Neural cell (in vitro differentiated cells): ENCODE measurements at regions not wholly inside any gene's neighbourhood (a gene's known extent, or its start where the extent isn't known, plus 50 kb on each side); places are given as distances from the start of the nearest gene placed in this dataset.

Experiments used
- H2AFZ ChIP-seq: fragments of 200-600, 300-800 bp; sonication (generic), shearing (Covaris generic); 2 replicates; pipeline ENCODE4 v1.6.0; 2014; ENCODE audit warnings: low read depth, mild to moderate bottlenecking, antibody characterized with exemption, low read length, moderate library complexity
- H3F3A ChIP-seq: fragments of 200-600 bp; shearing (Covaris generic); 2 replicates; pipeline ENCODE4 v1.6.1; 2016; ENCODE audit warnings: mild to moderate bottlenecking, moderate library complexity, mixed read lengths, antibody characterized with exemption, low read length; ENCODE audit not compliant: insufficient read depth, poor library complexity, severe bottlenecking
- H3K27ac ChIP-seq: fragments of 200-600, 300-800 bp; sonication (generic), shearing (Covaris generic); 2 replicates; pipeline ENCODE4 v1.5.1; 2014; ENCODE audit warnings: mild to moderate bottlenecking, low read length, moderate library complexity
- H3K27me3 ChIP-seq: fragments of 300-800, 200-600 bp; sonication (generic), shearing (Covaris generic); 2 replicates; pipeline ENCODE4 v1.6.0; 2014; ENCODE audit warnings: mild to moderate bottlenecking, low read depth, low read length, moderate library complexity; ENCODE audit not compliant: insufficient read depth
- H3K36me3 ChIP-seq: fragments of 300-800, 200-600 bp; sonication (generic), shearing (Covaris generic); 2 replicates; pipeline ENCODE4 v1.5.1; 2014; ENCODE audit warnings: mild to moderate bottlenecking, antibody characterized with exemption, low read length, moderate library complexity; ENCODE audit not compliant: insufficient read depth
- H3K4me2 ChIP-seq: fragments of 300-800, 200-600 bp; sonication (generic), shearing (Covaris generic); 2 replicates; pipeline ENCODE4 v1.6.0; 2014; ENCODE audit warnings: mild to moderate bottlenecking, low read length
- H3K4me3 ChIP-seq: fragments of 300-800, 200-600 bp; sonication (generic), shearing (Covaris generic); 2 replicates; pipeline ENCODE4 v1.5.1; 2014; ENCODE audit warnings: mild to moderate bottlenecking, low read length, moderate library complexity
- H3K79me2 ChIP-seq: fragments of 200-600 bp; shearing (Covaris generic); replicated peaks from 2 replicates; pipeline ENCODE4 v1.6.0; 2014; ENCODE audit warnings: mild to moderate bottlenecking, low read length, moderate library complexity; ENCODE audit not compliant: insufficient read depth
- H3K9ac ChIP-seq: fragments of 300-800, 200-600 bp; sonication (generic), shearing (Covaris generic); 2 replicates; pipeline ENCODE4 v1.6.1; 2016; ENCODE audit warnings: mild to moderate bottlenecking, low read length, mixed read lengths
- H3K9me2 ChIP-seq: fragments of 200-600 bp; shearing (Covaris generic); 2 replicates; pipeline ENCODE4 v1.6.1; 2016; ENCODE audit warnings: mild to moderate bottlenecking, low read length, mixed read lengths; ENCODE audit not compliant: insufficient read depth
- H3K9me3 ChIP-seq: fragments of 200-600, 300-800 bp; sonication (generic), shearing (Covaris generic); 2 replicates; pipeline ENCODE4 v1.6.1; 2016; ENCODE audit warnings: mild to moderate bottlenecking, mixed run types, low read length, moderate library complexity, mixed read lengths
- H4K20me1 ChIP-seq: fragments of 200-600 bp; shearing (Covaris generic); 2 replicates; pipeline ENCODE4 v1.6.1; 2016; ENCODE audit warnings: mild to moderate bottlenecking, mixed run types; ENCODE audit not compliant: insufficient read depth
- CTCF ChIP-seq: fragments of 450-650 bp; IDR thresholded peaks from 2 replicates; pipeline ENCODE4 v1.5.1; 2014; ENCODE audit warnings: antibody characterized with exemption, mild to moderate bottlenecking, moderate library complexity; ENCODE audit not compliant: poor library complexity, severe bottlenecking
- EP300 ChIP-seq: fragments of 450-650 bp; conservative IDR thresholded peaks from 2 replicates; pipeline ENCODE4 v1.6.1; 2014; ENCODE audit warnings: antibody characterized with exemption, mild to moderate bottlenecking, moderate library complexity; ENCODE audit not compliant: poor library complexity, severe bottlenecking
- EZH2 ChIP-seq: fragments of 200-600, 300-800 bp; shearing (Covaris generic), sonication (generic); IDR thresholded peaks from 2 replicates; pipeline ENCODE4 v1.6.1; 2014; ENCODE audit warnings: antibody characterized with exemption, low read length, borderline replicate concordance, mild to moderate bottlenecking; ENCODE audit not compliant: insufficient read depth, poor library complexity, severe bottlenecking
- MXI1 ChIP-seq: fragments of 450-650 bp; conservative IDR thresholded peaks from 2 replicates; pipeline ENCODE4 v1.6.1; 2014; ENCODE audit warnings: antibody characterized with exemption, mild to moderate bottlenecking; ENCODE audit not compliant: poor library complexity, severe bottlenecking
- POLR2AphosphoS5 ChIP-seq: IDR thresholded peaks from 2 replicates; pipeline ENCODE4 v1.6.1; 2012
- RAD21 ChIP-seq: fragments of 450-650 bp; conservative IDR thresholded peaks from 2 replicates; pipeline ENCODE4 v1.6.1; 2014; ENCODE audit warnings: antibody characterized with exemption, mild to moderate bottlenecking, moderate library complexity
- REST ChIP-seq: IDR thresholded peaks from 2 replicates; pipeline ENCODE4 v1.6.1; 2012; ENCODE audit warnings: borderline replicate concordance
- SMC3 ChIP-seq: fragments of 450-650 bp; conservative IDR thresholded peaks from 2 replicates; pipeline ENCODE4 v1.6.1; 2014; ENCODE audit warnings: antibody characterized with exemption, mild to moderate bottlenecking, moderate library complexity; ENCODE audit not compliant: poor library complexity
- TAF1 ChIP-seq: IDR thresholded peaks from 2 replicates; pipeline ENCODE4 v1.6.1; 2012; ENCODE audit warnings: low read depth

- H3K4me3 ChIP-seq = no peak overlapping the region
- no peaks in the 10 kb centered on the region for H3K79me2 ChIP-seq
- H3F3A ChIP-seq = no peaks in the 10 kb centered on the region
- no peaks in the 10 kb centered on the region for H4K20me1 ChIP-seq
- no peak overlapping the region for H3K27ac ChIP-seq
- no peaks in the 10 kb centered on the region for H3K9me3 ChIP-seq
- no peak overlapping the region for H2AFZ ChIP-seq
- H3K9ac ChIP-seq = no peak overlapping the region
- TF ChIP-seq RAD21 (no peak), SMC3 (no peak), POLR2AphosphoS5 (no peak), CTCF (no peak), MXI1 (no peak), REST (no peak), EP300 (no peak), TAF1 (no peak), EZH2 (no peak)
- no peaks in the 10 kb centered on the region for H3K36me3 ChIP-seq
- no peaks in the 10 kb centered on the region for H3K27me3 ChIP-seq
- no peak overlapping the region for H3K4me2 ChIP-seq
- no peaks in the 10 kb centered on the region for H3K9me2 ChIP-seq
Measured at GRCh38 chr16:86313631-86314030, 196.7 kb upstream of the FOXF1 start.

GRCh38 chr16:86314402-86315025, 195.8 kb upstream of the FOXF1 start:
- no peaks in the 10 kb centered on the region for H3K79me2 ChIP-seq
- no peak overlapping the region for H3K4me3 ChIP-seq
- no peaks in the 10 kb centered on the region for H3K9me3 ChIP-seq
- no peaks in the 10 kb centered on the region for H3K36me3 ChIP-seq
- H2AFZ ChIP-seq = no peak overlapping the region
- no peaks in the 10 kb centered on the region for H4K20me1 ChIP-seq
- no peaks in the 10 kb centered on the region for H3K27me3 ChIP-seq
- no peaks in the 10 kb centered on the region for H3F3A ChIP-seq
- no peaks in the 10 kb centered on the region for H3K9me2 ChIP-seq
- TF ChIP-seq POLR2AphosphoS5 (no peak), EZH2 (no peak), EP300 (no peak), REST (no peak), SMC3 (no peak), MXI1 (no peak)
- no peak overlapping the region for H3K9ac ChIP-seq
- no peak overlapping the region for H3K27ac ChIP-seq
- no peak overlapping the region for H3K4me2 ChIP-seq
